ENCODE measurements at regions not wholly inside any gene's neighbourhood (a gene's known extent, or its start where the extent isn't known, plus 50 kb on each side); places are given as distances from the start of the nearest gene placed in this dataset.

DNA sequence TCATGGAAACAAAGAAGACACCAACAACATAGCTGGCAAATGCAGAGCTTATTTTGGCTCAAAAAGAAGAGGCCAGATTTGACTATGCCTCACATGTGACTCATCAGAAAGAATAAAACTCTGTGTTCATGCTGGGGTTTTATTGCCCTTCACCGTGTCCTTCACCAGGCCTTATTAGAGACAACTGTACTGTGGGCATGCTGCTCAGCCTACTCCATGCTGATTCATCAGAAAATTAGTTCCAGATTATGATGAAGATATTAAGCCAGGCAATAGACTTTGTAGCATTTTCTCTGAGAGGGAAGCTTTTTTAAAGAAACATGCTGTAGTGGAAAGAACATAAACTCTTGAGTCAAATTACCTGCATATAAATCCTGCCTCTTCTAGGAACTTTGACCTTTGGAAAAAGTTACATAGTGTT lies 89.8 kb downstream of the CYB561 start:
- TF ChIP-seq, protein P1, sequence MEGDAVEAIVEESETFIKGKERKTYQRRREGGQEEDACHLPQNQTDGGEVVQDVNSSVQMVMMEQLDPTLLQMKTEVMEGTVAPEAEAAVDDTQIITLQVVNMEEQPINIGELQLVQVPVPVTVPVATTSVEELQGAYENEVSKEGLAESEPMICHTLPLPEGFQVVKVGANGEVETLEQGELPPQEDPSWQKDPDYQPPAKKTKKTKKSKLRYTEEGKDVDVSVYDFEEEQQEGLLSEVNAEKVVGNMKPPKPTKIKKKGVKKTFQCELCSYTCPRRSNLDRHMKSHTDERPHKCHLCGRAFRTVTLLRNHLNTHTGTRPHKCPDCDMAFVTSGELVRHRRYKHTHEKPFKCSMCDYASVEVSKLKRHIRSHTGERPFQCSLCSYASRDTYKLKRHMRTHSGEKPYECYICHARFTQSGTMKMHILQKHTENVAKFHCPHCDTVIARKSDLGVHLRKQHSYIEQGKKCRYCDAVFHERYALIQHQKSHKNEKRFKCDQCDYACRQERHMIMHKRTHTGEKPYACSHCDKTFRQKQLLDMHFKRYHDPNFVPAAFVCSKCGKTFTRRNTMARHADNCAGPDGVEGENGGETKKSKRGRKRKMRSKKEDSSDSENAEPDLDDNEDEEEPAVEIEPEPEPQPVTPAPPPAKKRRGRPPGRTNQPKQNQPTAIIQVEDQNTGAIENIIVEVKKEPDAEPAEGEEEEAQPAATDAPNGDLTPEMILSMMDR (IDR thresholded peaks at IDR 0.05; ENCODE audit: insufficient read depth, low read length, poor library complexity, severe bottlenecking), result no peak
- no peak for TF ChIP-seq EZH2phosphoT487 (conservative IDR thresholded peaks at IDR 0.05; ENCODE audit: low read length)
